ENCODE measurements at regions not wholly inside any gene's neighbourhood (a gene's known extent, or its start where the extent isn't known, plus 50 kb on each side); places are given as distances from the start of the nearest gene placed in this dataset.

DNA sequence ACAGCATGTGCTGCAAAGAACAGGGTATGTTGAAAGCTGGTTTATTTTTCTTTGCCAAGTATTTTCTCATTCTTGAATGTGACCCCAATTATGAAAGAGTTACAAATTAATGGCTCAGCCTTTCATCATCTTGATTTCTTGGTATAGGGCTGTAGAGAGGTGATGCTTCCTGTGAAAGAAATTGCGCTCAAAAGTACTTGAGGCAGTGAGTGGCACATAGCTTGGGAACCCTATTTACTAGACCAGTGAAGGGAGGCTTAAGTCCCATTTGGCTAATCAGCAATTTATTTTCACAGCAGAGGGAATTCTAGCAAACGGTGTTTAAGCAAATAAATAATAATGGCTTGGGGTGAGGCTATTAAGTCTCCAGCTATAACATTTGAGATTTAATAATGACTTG lies 153.9 kb upstream of the MIS18BP1 start:
- no peaks in the 10 kb centered on the region for H4K20me1 ChIP-seq (ENCODE audit: insufficient read depth, low read length)
- DNase-seq (no peak), ATAC-seq (ENCODE audit: insufficient read depth, low read depth) (no peak)
- H3K9me3 ChIP-seq (ENCODE audit: insufficient read depth, low read length, severe bottlenecking), result no peaks in the 10 kb centered on the region
- TF ChIP-seq, protein P1, sequence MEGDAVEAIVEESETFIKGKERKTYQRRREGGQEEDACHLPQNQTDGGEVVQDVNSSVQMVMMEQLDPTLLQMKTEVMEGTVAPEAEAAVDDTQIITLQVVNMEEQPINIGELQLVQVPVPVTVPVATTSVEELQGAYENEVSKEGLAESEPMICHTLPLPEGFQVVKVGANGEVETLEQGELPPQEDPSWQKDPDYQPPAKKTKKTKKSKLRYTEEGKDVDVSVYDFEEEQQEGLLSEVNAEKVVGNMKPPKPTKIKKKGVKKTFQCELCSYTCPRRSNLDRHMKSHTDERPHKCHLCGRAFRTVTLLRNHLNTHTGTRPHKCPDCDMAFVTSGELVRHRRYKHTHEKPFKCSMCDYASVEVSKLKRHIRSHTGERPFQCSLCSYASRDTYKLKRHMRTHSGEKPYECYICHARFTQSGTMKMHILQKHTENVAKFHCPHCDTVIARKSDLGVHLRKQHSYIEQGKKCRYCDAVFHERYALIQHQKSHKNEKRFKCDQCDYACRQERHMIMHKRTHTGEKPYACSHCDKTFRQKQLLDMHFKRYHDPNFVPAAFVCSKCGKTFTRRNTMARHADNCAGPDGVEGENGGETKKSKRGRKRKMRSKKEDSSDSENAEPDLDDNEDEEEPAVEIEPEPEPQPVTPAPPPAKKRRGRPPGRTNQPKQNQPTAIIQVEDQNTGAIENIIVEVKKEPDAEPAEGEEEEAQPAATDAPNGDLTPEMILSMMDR (IDR thresholded peaks at IDR 0.05; ENCODE audit: borderline replicate concordance, extremely low read depth, low read length, poor library complexity, severe bottlenecking), result no peak
- no peak for TF ChIP-seq EZH2 (IDR thresholded peaks at IDR 0.05; ENCODE audit: borderline replicate concordance, low read depth, low read length, severe bottlenecking)
- H2AFZ ChIP-seq (ENCODE audit: low read depth, low read length), result no peak overlapping the region
- no peaks in the 10 kb centered on the region for H3K79me2 ChIP-seq (ENCODE audit: insufficient read depth, low read length)
- H3K4me2 ChIP-seq (ENCODE audit: insufficient read depth, low read length), result no peak overlapping the region
- H3K4me3 ChIP-seq (ENCODE audit: low read depth in 1 of 2, low read length in 2 of 2), result no peak overlapping the region
- H3K27me3 ChIP-seq (ENCODE audit: insufficient read depth, low read length, poor library complexity), result no peaks in the 10 kb centered on the region
- H3K4me1 ChIP-seq (ENCODE audit: insufficient read depth, low read length), result no peaks in the 10 kb centered on the region
- H3K36me3 ChIP-seq (ENCODE audit: insufficient read depth, low read length), result no peaks in the 10 kb centered on the region
- no peak overlapping the region for H3K27ac ChIP-seq (ENCODE audit: low read length)
- no peak overlapping the region for H3K9ac ChIP-seq (ENCODE audit: low read depth, low read length)

GRCh38 chr14:45400950-45401640 lies 148.1 kb upstream of the MIS18BP1 start:
- TF ChIP-seq, protein P1 (IDR thresholded peaks at IDR 0.05; ENCODE audit: borderline replicate concordance, extremely low read depth, low read length, poor library complexity, severe bottlenecking), result no peak
- TF ChIP-seq EZH2 (IDR thresholded peaks at IDR 0.05; ENCODE audit: borderline replicate concordance, low read depth, low read length, severe bottlenecking), result no peak
- H2AFZ ChIP-seq (ENCODE audit: low read depth, low read length), result no peak overlapping the region
- H3K36me3 ChIP-seq (ENCODE audit: insufficient read depth, low read length), result no peaks in the 10 kb centered on the region
- no peaks in the 10 kb centered on the region for H4K20me1 ChIP-seq (ENCODE audit: insufficient read depth, low read length)
- no peak overlapping the region for H3K4me2 ChIP-seq (ENCODE audit: insufficient read depth, low read length)
- H3K9ac ChIP-seq (ENCODE audit: low read depth, low read length), result no peak overlapping the region
- ATAC-seq (ENCODE audit: insufficient read depth, low read depth), result no peak
- no peaks in the 10 kb centered on the region for H3K4me1 ChIP-seq (ENCODE audit: insufficient read depth, low read length)
- H3K9me3 ChIP-seq (ENCODE audit: insufficient read depth, low read length, severe bottlenecking), result no peaks in the 10 kb centered on the region
- no peak for DNase-seq
- H3K27ac ChIP-seq (ENCODE audit: low read length), result no peak overlapping the region
- no peak overlapping the region for H3K4me3 ChIP-seq (ENCODE audit: low read depth in 1 of 2, low read length in 2 of 2)
- H3K79me2 ChIP-seq (ENCODE audit: insufficient read depth, low read length), result no peaks in the 10 kb centered on the region
- no peaks in the 10 kb centered on the region for H3K27me3 ChIP-seq (ENCODE audit: insufficient read depth, low read length, poor library complexity)

DNA sequence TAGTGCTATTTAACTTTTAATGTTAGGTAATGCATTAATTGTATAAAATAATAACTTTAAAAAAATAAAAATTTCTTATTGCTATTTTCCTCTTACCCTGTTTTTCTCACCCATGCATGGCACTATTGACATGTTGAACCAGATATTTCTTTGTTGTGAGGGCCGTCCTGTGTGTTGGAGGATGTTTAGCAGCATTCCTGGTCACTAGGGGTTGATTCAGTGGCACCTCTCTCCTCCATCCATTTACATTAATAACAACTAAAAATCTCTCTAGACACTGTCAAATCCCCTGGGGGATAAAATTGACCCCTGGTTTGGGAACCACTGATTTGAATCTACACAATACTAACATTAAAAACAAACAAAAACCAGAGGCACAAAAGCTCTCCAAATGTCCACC lies 147.5 kb upstream of the MIS18BP1 start:
- no peak overlapping the region for H3K27ac ChIP-seq (ENCODE audit: low read length)
- TF ChIP-seq EZH2 (IDR thresholded peaks at IDR 0.05; ENCODE audit: borderline replicate concordance, low read depth, low read length, severe bottlenecking), result no peak
- TF ChIP-seq, protein P1 (IDR thresholded peaks at IDR 0.05; ENCODE audit: borderline replicate concordance, extremely low read depth, low read length, poor library complexity, severe bottlenecking), result no peak
- H4K20me1 ChIP-seq (ENCODE audit: insufficient read depth, low read length), result no peaks in the 10 kb centered on the region
- no peaks in the 10 kb centered on the region for H3K9me3 ChIP-seq (ENCODE audit: insufficient read depth, low read length, severe bottlenecking)
- DNase-seq (no peak), ATAC-seq (ENCODE audit: insufficient read depth, low read depth) (no peak)
- no peaks in the 10 kb centered on the region for H3K36me3 ChIP-seq (ENCODE audit: insufficient read depth, low read length)
- no peak overlapping the region for H3K4me2 ChIP-seq (ENCODE audit: insufficient read depth, low read length)
- H3K4me1 ChIP-seq (ENCODE audit: insufficient read depth, low read length), result no peaks in the 10 kb centered on the region
- H3K9ac ChIP-seq (ENCODE audit: low read depth, low read length), result no peak overlapping the region
- no peak overlapping the region for H3K4me3 ChIP-seq (ENCODE audit: low read depth in 1 of 2, low read length in 2 of 2)
- H3K79me2 ChIP-seq (ENCODE audit: insufficient read depth, low read length), result no peaks in the 10 kb centered on the region
- H2AFZ ChIP-seq (ENCODE audit: low read depth, low read length), result no peak overlapping the region
- no peaks in the 10 kb centered on the region for H3K27me3 ChIP-seq (ENCODE audit: insufficient read depth, low read length, poor library complexity)
